Body of pancreas (tissue), 4 donors: ENCODE measurements at regions not wholly inside any gene's neighbourhood (a gene's known extent, or its start where the extent isn't known, plus 50 kb on each side); places are given as distances from the start of the nearest gene placed in this dataset.

Experiments
- POLR2A ChIP-seq, 3 donors: fragments of 450-650 bp; IDR thresholded peaks; one replicate each; pipeline ENCODE4 v1.6.1; 2016; ENCODE audit warnings: antibody characterized with exemption in 3 of 3, mild to moderate bottlenecking in 2 of 3
- TF ChIP-seq, protein P1 (sequence below), 7 experiments: fragments of 450-650 bp in 4 of 7; fragments of 200-600 bp in 3 of 7; sonication (generic) in 3 of 7; IDR thresholded peaks; one replicate each; pipeline ENCODE4 v1.5.1; 2016 to 2019; ENCODE audit warnings: antibody characterized with exemption in 7 of 7

DNA sequence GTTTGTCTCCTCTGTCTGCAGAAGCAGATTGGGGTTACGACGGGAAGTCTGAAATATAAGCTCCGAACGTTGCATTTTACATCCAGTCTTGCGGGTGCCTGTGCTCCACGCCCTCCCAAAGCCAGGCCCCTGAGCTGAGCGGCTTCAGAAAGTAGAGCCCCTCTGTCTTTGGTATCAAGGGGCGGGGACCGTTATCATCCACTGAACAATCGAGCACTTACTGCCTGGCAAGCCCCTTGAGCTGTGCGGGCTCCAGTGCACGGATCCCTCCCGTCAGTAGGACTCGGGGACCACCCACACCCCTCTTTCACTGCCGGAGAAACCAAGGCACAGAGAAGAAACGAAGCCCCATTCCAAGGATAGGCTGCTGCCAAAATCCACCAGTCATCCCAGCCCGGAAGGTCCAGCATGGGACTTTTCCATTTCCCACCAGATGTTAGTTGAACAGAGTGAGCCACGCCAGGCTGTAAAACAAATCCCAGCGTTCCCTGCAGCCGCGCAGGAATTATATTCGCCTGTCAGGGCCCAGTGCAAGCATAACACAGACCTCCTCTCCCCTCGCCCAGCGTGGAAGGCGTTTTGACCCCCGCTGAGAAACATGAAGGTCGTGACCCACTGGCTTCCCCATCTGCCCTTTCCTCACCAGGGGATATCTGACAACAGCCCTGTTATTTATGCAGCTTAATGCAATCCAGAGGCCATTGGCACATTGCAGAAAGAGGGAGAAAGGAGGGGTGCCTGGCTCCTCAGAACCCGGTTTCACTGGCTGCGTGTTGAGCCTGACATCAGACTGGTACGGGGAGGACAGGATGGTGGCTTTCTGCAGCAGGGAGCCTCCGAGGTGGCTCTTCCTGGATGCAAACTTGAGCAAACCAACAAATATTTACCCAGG, 212.2 kb upstream of the FOXF1 start:
- TF ChIP-seq POLR2A (IDR thresholded peaks at IDR 0.05) = no peak
- TF ChIP-seq, protein P1, sequence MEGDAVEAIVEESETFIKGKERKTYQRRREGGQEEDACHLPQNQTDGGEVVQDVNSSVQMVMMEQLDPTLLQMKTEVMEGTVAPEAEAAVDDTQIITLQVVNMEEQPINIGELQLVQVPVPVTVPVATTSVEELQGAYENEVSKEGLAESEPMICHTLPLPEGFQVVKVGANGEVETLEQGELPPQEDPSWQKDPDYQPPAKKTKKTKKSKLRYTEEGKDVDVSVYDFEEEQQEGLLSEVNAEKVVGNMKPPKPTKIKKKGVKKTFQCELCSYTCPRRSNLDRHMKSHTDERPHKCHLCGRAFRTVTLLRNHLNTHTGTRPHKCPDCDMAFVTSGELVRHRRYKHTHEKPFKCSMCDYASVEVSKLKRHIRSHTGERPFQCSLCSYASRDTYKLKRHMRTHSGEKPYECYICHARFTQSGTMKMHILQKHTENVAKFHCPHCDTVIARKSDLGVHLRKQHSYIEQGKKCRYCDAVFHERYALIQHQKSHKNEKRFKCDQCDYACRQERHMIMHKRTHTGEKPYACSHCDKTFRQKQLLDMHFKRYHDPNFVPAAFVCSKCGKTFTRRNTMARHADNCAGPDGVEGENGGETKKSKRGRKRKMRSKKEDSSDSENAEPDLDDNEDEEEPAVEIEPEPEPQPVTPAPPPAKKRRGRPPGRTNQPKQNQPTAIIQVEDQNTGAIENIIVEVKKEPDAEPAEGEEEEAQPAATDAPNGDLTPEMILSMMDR (IDR thresholded peaks at IDR 0.05) = no peak
